T-cell (primary cell): ENCODE measurements at regions not wholly inside any gene's neighbourhood (a gene's known extent, or its start where the extent isn't known, plus 50 kb on each side); places are given as distances from the start of the nearest gene placed in this dataset.

Source experiments
- ATAC-seq, 4 experiments: fragments of 200-7000 bp in 3 of 4; fragments of 150-1000 bp in 1 of 4; cut with Tn5 transposase; replicated peaks in 1 of 4; 1 replicate in 3 of 4; 2 replicates in 1 of 4; pipeline ENCODE4 v1.10.0; 2021; ENCODE audit warnings: moderate library complexity in 3 of 4, mild to moderate bottlenecking in 2 of 4, moderate number of reproducible peaks in 1 of 4
- CTCF ChIA-PET, 2 donors: fragments of 300-600 bp; sonication (Branson Sonifier 250); formaldehyde crosslinking; loops; one replicate each; lab custom pipeline; 2022; ENCODE audit warnings: antibody characterized with exemption in 2 of 2; lab: Charles Lee
- POLR2A ChIA-PET, 2 donors: fragments of 300-600 bp; sonication (Branson Sonifier 250); formaldehyde crosslinking; loops; one replicate each; lab custom pipeline; 2022; ENCODE audit warnings: antibody characterized with exemption in 2 of 2; lab: Charles Lee
- DNase-seq, 35 experiments: peaks; one replicate each; pipeline versions ENCODE4 v3.0.0 to v3.0.0-alpha.2; 2013 to 2023
- H3K27ac ChIP-seq: one replicate; pipeline ENCODE4 v1.5.1; 2013; ENCODE audit warnings: low read length
- H3K27me3 ChIP-seq, 2 experiments: replicated peaks in 1 of 2; 1 replicate in 1 of 2; 2 replicates in 1 of 2; pipeline versions ENCODE4 v1.6.1 to v1.7.0; 2013; ENCODE audit warnings: low read length in 1 of 2, mixed read lengths in 1 of 2; ENCODE audit not compliant: control insufficient read depth in 2 of 2, insufficient read depth in 2 of 2; ENCODE audit errors: extremely low read depth in 1 of 2
- H3K36me3 ChIP-seq, 2 donors: 1 replicate in 1 of 2; 2 replicates in 1 of 2; pipeline versions ENCODE4 v1.6.1 to v1.7.0; 2013; ENCODE audit warnings: low read length in 1 of 2; ENCODE audit not compliant: control insufficient read depth in 2 of 2, insufficient read depth in 1 of 2; ENCODE audit errors: extremely low read depth in 1 of 2
- H3K4me1 ChIP-seq, 2 experiments: 1 replicate in 1 of 2; 2 replicates in 1 of 2; pipeline versions ENCODE4 v1.6.1 to v1.7.0; 2013; ENCODE audit warnings: low read length in 2 of 2, mixed read lengths in 1 of 2; ENCODE audit not compliant: insufficient read depth in 2 of 2, control insufficient read depth in 1 of 2; ENCODE audit errors: extremely low read depth in 1 of 2
- H3K4me3 ChIP-seq, 2 donors: 1 replicate in 1 of 2; 2 replicates in 1 of 2; pipeline versions ENCODE4 v1.5.1 to v1.7.0; 2013; ENCODE audit warnings: mild to moderate bottlenecking in 2 of 2, low read length in 1 of 2, moderate library complexity in 1 of 2; ENCODE audit not compliant: control insufficient read depth in 1 of 2; ENCODE audit errors: extremely low read depth in 1 of 2
- H3K9me3 ChIP-seq: 2 replicates; pipeline ENCODE4 v1.7.0; 2013
- H3K27ac Mint-ChIP-seq, 2 donors: one replicate each; pipeline ENCODE4 v1.8.0; 2020 to 2021; ENCODE audit warnings: mild to moderate bottlenecking in 2 of 2, mixed read lengths in 2 of 2
- H3K27me3 Mint-ChIP-seq, 2 donors: one replicate each; pipeline ENCODE4 v1.8.0; 2021 to 2022; ENCODE audit warnings: mixed read lengths in 2 of 2
- H3K36me3 Mint-ChIP-seq: one replicate; pipeline ENCODE4 v1.8.0; 2021; ENCODE audit warnings: mixed read lengths
- H3K4me1 Mint-ChIP-seq, 3 donors: one replicate each; pipeline ENCODE4 v1.8.0; 2020 to 2022; ENCODE audit warnings: mixed read lengths in 3 of 3, mild to moderate bottlenecking in 1 of 3
- H3K4me3 Mint-ChIP-seq, 3 donors: one replicate each; pipeline ENCODE4 v1.8.0; 2020 to 2022; ENCODE audit warnings: mild to moderate bottlenecking in 3 of 3, mixed read lengths in 3 of 3, moderate library complexity in 3 of 3
- H3K9me3 Mint-ChIP-seq, 3 donors: one replicate each; pipeline ENCODE4 v1.8.0; 2020 to 2022; ENCODE audit warnings: mixed read lengths in 3 of 3
- WGBS: methylation state at CpG from one replicate; pipeline ENCODE4 v1.1.5; 2013; ENCODE audit warnings: missing lambda C conversion rate; ENCODE audit not compliant: insufficient coverage; 5-methylcytosine and 5-hydroxymethylcytosine counted together

- no peaks in the 10 kb centered on the region for H3K36me3 ChIP-seq
- 51% methylated on average over 31 of the region's 37 CpGs for WGBS
- H3K36me3 Mint-ChIP-seq: no peaks in the 10 kb centered on the region
- H3K4me3 ChIP-seq: peak overlapping the region; percentile 45 to 74
- H3K27ac ChIP-seq: no peak overlapping the region
- no peaks in the 10 kb centered on the region for H3K9me3 Mint-ChIP-seq
- peaks cover 2 to 31% of the 10 kb centered on the region in 2 experiments for H3K4me1 ChIP-seq
- no peak overlapping the region for H3K27ac Mint-ChIP-seq
- peaks cover 4 to 71% of the 10 kb centered on the region in 2 experiments for H3K27me3 ChIP-seq
- peaks cover 0 to 23% of the 10 kb centered on the region in 2 donors for H3K27me3 Mint-ChIP-seq
- CTCF ChIA-PET: interaction anchor here in 1 of 2 donors (0.6 kb wide), 1 partner anchor 63 kb away, joined by 4 read pairs; no protein-coding TSS in a partner anchor
- peak overlapping the region; percentile 72 to 82 (median 80) for H3K4me3 Mint-ChIP-seq
- ATAC-seq (peak; percentile 29 to 55 (median 45)), DNase-seq (no peak)
- POLR2A ChIA-PET: no interaction called here
- no peaks in the 10 kb centered on the region for H3K9me3 ChIP-seq
- H3K4me1 Mint-ChIP-seq: peaks cover 6 to 11% (median 10%) of the 10 kb centered on the region in 3 donors
These were observed 58.1 kb downstream of the UNCX start for GRCh38 chr7:1290679-1291356.

GRCh38 chr7:1291357-1291689, 58.7 kb downstream of the UNCX start:
- DNase-seq (no peak), ATAC-seq (no peak)
- Mint-ChIP-seq H3K4me1 (peaks cover 6 to 11% (median 10%) of the 10 kb centered on the region in 3 donors), H3K4me3 (peak overlapping the region; percentile 36 to 82 (median 57)), H3K36me3 (no peaks in the 10 kb centered on the region), H3K27ac (no peak overlapping the region), H3K27me3 (peaks cover 0 to 23% of the 10 kb centered on the region in 2 donors), H3K9me3 (no peaks in the 10 kb centered on the region)
- ChIA-PET POLR2A (no interaction called here), CTCF (interaction anchor here in 1 of 2 donors (0.6 kb wide), 1 partner anchor 64 kb away, joined by 4 read pairs; no protein-coding TSS in a partner anchor)
- Histone ChIP-seq H3K4me1 (peaks cover 2 to 31% of the 10 kb centered on the region in 2 experiments), H3K36me3 (no peaks in the 10 kb centered on the region), H3K4me3 (no peak overlapping the region), H3K27ac (no peak overlapping the region), H3K27me3 (peaks cover 4 to 74% of the 10 kb centered on the region in 2 experiments), H3K9me3 (no peaks in the 10 kb centered on the region)
- WGBS: 80% methylated on average over 13 of the region's 13 CpGs

GRCh38 chr7:1291845-1292765, 59.4 kb downstream of the UNCX start:
- no peak overlapping the region for H3K27ac Mint-ChIP-seq

GRCh38 chr7:1292972-1293830, 60.5 kb downstream of the UNCX start:
- Mint-ChIP-seq H3K36me3 (no peaks in the 10 kb centered on the region), H3K4me1 (peaks cover 6 to 11% (median 10%) of the 10 kb centered on the region in 3 donors), H3K9me3 (no peaks in the 10 kb centered on the region), H3K4me3 (no peak overlapping the region), H3K27me3 (peaks cover 5 to 36% of the 10 kb centered on the region in 2 donors), H3K27ac (no peak overlapping the region)
- Histone ChIP-seq H3K9me3 (no peaks in the 10 kb centered on the region), H3K27ac (no peak overlapping the region), H3K36me3 (no peaks in the 10 kb centered on the region), H3K4me3 (no peak overlapping the region), H3K27me3 (peaks cover 4 to 80% of the 10 kb centered on the region in 2 experiments), H3K4me1 (peaks cover 2 to 35% of the 10 kb centered on the region in 2 experiments)
- WGBS: 62% methylated on average over 10 of the region's 24 CpGs
- ATAC-seq (no peak), DNase-seq (no peak)
- ChIA-PET POLR2A (no interaction called here), CTCF (no interaction called here)

More at GRCh38 chr7:1291845-1292765, 59.4 kb downstream of the UNCX start:
- Histone ChIP-seq H3K36me3 (no peaks in the 10 kb centered on the region), H3K4me1 (peaks cover 2 to 31% of the 10 kb centered on the region in 2 experiments), H3K27ac (no peak overlapping the region), H3K9me3 (no peaks in the 10 kb centered on the region), H3K4me3 (no peak overlapping the region), H3K27me3 (peaks cover 4 to 79% of the 10 kb centered on the region in 2 experiments)
- ATAC-seq (no peak), DNase-seq (no peak)
- no peaks in the 10 kb centered on the region for H3K9me3 Mint-ChIP-seq
- POLR2A ChIA-PET: no interaction called here
- peaks cover 6 to 11% (median 10%) of the 10 kb centered on the region in 3 donors for H3K4me1 Mint-ChIP-seq
- H3K36me3 Mint-ChIP-seq: no peaks in the 10 kb centered on the region
- H3K27me3 Mint-ChIP-seq: peaks cover 0 to 26% of the 10 kb centered on the region in 2 donors
- peak overlapping the region in 2 of 3 donors; percentile 57 to 82 for H3K4me3 Mint-ChIP-seq
- CTCF ChIA-PET: no interaction called here
- 88% methylated on average over 17 of the region's 25 CpGs for WGBS

GRCh38 chr7:1293950-1294411, 61.3 kb downstream of the UNCX start:
- Mint-ChIP-seq H3K36me3 (no peaks in the 10 kb centered on the region), H3K9me3 (no peaks in the 10 kb centered on the region), H3K4me3 (no peak overlapping the region), H3K27ac (no peak overlapping the region), H3K4me1 (peaks cover 6 to 11% (median 10%) of the 10 kb centered on the region in 3 donors), H3K27me3 (peaks cover 5 to 38% of the 10 kb centered on the region in 2 donors)
- Histone ChIP-seq H3K27ac (no peak overlapping the region), H3K9me3 (no peaks in the 10 kb centered on the region), H3K4me1 (peaks cover 2 to 35% of the 10 kb centered on the region in 2 experiments), H3K27me3 (peaks cover 4 to 82% of the 10 kb centered on the region in 2 experiments), H3K36me3 (no peaks in the 10 kb centered on the region), H3K4me3 (no peak overlapping the region)
- no peak for DNase-seq
- ChIA-PET POLR2A (no interaction called here), CTCF (no interaction called here)
- no peak for ATAC-seq
- WGBS: 83% methylated on average over 22 of the region's 28 CpGs
